ENCODE measurements at regions not wholly inside any gene's neighbourhood (a gene's known extent, or its start where the extent isn't known, plus 50 kb on each side); places are given as distances from the start of the nearest gene placed in this dataset.

GRCh38 chr22:48745842-48746788, 1081.6 kb downstream of the BRD1 start:
- CTCF ChIA-PET, result no interaction called here
- no peaks in the 10 kb centered on the region for H3K27me3 ChIP-seq (ENCODE audit: control insufficient read depth, insufficient read depth, low read length)
- in situ Hi-C loops (cut with HindIII; ENCODE audit: low pct_unique_long_range_greater_than_20kb, low sequenced_read_pairs), result no loop called here

More at GRCh38 chr22:48745842-48746788, 1081.6 kb downstream of the BRD1 start:
- Histone ChIP-seq H3K27ac (ENCODE audit: low read length) (no peak overlapping the region), H3K4me3 (ENCODE audit: low read depth in 2 of 2, low read length in 2 of 2) (no peak overlapping the region), H3K4me1 (ENCODE audit: control insufficient read depth, insufficient read depth, low read length) (no peaks in the 10 kb centered on the region), H3K9me3 (ENCODE audit: control insufficient read depth, insufficient read depth, low read depth, low read length) (no peaks in the 10 kb centered on the region), H3K36me3 (ENCODE audit: control insufficient read depth, insufficient read depth, low read length) (no peaks in the 10 kb centered on the region)
- ATAC-seq (no peak), DNase-seq (ENCODE audit: low read depth, low spot score) (no peak)
- intact Hi-C loops (cut with micrococcal nuclease; ENCODE audit: unreplicated experiment), result no loop called here
- no TSS peak for BruUV-seq (replicated peaks)
- no peak for TF ChIP-seq CTCF (IDR thresholded peaks at IDR 0.05)
- TF ChIP-seq TCF7L2 (IDR thresholded peaks at IDR 0.05; ENCODE audit: low read depth, low read length), result no peak
- no peak for TF ChIP-seq POLR2AphosphoS5 (IDR thresholded peaks at IDR 0.05; ENCODE audit: low read depth, low read length)
- no peak for TF ChIP-seq REST (IDR thresholded peaks at IDR 0.05; ENCODE audit: insufficient read depth in 1 of 2, low read depth in 2 of 2, low read length in 1 of 2)
- TF ChIP-seq SIN3A (IDR thresholded peaks at IDR 0.05; ENCODE audit: borderline replicate concordance, insufficient read depth, low read depth, low read length), result no peak
- POLR2A ChIA-PET, result no interaction called here

Data from Panc1 (cell line).